ENCODE measurements at regions not wholly inside any gene's neighbourhood (a gene's known extent, or its start where the extent isn't known, plus 50 kb on each side); places are given as distances from the start of the nearest gene placed in this dataset.

DNA sequence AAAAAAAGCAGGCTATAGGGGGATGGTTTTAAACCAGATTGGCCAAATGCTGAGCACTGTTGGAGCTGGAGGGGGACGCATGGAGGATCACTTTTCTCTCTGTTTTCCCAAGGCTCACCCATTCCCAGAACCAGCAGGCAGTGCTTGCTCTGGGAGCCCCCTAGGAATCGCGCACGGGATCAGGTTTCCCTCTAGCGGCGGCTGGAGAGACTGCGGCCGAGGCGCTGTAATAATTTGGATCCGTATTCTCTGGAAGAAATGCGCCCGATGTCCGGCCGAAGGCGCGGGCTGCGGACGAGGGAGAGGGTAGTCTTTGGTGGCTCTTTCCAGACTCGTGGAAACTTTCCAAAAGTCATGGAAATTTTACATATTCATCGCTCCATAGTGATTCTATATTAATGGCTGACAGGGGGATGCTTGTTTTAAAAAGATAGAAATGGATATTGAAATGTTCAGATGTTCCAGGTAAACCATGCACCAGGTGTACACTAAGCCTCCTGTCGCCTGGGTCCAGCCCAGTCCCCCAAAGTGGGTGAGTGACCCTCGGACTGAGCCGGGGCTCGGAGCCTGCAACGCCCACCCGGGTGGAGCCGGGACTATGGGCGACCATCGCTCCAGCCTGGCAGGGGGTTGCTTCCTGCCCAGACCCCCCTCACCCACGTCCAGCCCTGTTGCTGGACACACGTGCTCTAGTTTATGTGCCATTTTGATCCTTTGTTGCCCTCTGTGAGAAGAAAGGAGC, 78.7 kb upstream of the PHACTR3 start (continued):
- TF ChIP-seq, protein P1, sequence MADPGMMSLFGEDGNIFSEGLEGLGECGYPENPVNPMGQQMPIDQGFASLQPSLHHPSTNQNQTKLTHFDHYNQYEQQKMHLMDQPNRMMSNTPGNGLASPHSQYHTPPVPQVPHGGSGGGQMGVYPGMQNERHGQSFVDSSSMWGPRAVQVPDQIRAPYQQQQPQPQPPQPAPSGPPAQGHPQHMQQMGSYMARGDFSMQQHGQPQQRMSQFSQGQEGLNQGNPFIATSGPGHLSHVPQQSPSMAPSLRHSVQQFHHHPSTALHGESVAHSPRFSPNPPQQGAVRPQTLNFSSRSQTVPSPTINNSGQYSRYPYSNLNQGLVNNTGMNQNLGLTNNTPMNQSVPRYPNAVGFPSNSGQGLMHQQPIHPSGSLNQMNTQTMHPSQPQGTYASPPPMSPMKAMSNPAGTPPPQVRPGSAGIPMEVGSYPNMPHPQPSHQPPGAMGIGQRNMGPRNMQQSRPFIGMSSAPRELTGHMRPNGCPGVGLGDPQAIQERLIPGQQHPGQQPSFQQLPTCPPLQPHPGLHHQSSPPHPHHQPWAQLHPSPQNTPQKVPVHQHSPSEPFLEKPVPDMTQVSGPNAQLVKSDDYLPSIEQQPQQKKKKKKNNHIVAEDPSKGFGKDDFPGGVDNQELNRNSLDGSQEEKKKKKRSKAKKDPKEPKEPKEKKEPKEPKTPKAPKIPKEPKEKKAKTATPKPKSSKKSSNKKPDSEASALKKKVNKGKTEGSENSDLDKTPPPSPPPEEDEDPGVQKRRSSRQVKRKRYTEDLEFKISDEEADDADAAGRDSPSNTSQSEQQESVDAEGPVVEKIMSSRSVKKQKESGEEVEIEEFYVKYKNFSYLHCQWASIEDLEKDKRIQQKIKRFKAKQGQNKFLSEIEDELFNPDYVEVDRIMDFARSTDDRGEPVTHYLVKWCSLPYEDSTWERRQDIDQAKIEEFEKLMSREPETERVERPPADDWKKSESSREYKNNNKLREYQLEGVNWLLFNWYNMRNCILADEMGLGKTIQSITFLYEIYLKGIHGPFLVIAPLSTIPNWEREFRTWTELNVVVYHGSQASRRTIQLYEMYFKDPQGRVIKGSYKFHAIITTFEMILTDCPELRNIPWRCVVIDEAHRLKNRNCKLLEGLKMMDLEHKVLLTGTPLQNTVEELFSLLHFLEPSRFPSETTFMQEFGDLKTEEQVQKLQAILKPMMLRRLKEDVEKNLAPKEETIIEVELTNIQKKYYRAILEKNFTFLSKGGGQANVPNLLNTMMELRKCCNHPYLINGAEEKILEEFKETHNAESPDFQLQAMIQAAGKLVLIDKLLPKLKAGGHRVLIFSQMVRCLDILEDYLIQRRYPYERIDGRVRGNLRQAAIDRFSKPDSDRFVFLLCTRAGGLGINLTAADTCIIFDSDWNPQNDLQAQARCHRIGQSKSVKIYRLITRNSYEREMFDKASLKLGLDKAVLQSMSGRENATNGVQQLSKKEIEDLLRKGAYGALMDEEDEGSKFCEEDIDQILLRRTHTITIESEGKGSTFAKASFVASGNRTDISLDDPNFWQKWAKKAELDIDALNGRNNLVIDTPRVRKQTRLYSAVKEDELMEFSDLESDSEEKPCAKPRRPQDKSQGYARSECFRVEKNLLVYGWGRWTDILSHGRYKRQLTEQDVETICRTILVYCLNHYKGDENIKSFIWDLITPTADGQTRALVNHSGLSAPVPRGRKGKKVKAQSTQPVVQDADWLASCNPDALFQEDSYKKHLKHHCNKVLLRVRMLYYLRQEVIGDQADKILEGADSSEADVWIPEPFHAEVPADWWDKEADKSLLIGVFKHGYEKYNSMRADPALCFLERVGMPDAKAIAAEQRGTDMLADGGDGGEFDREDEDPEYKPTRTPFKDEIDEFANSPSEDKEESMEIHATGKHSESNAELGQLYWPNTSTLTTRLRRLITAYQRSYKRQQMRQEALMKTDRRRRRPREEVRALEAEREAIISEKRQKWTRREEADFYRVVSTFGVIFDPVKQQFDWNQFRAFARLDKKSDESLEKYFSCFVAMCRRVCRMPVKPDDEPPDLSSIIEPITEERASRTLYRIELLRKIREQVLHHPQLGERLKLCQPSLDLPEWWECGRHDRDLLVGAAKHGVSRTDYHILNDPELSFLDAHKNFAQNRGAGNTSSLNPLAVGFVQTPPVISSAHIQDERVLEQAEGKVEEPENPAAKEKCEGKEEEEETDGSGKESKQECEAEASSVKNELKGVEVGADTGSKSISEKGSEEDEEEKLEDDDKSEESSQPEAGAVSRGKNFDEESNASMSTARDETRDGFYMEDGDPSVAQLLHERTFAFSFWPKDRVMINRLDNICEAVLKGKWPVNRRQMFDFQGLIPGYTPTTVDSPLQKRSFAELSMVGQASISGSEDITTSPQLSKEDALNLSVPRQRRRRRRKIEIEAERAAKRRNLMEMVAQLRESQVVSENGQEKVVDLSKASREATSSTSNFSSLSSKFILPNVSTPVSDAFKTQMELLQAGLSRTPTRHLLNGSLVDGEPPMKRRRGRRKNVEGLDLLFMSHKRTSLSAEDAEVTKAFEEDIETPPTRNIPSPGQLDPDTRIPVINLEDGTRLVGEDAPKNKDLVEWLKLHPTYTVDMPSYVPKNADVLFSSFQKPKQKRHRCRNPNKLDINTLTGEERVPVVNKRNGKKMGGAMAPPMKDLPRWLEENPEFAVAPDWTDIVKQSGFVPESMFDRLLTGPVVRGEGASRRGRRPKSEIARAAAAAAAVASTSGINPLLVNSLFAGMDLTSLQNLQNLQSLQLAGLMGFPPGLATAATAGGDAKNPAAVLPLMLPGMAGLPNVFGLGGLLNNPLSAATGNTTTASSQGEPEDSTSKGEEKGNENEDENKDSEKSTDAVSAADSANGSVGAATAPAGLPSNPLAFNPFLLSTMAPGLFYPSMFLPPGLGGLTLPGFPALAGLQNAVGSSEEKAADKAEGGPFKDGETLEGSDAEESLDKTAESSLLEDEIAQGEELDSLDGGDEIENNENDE (IDR thresholded peaks at IDR 0.05; ENCODE audit: insufficient replicate concordance, low read length), result peak; percentile 99
- TF ChIP-seq ZNF274 (IDR thresholded peaks at IDR 0.05; ENCODE audit: borderline replicate concordance, extremely low read depth, low read length) (no peak), KDM5A (IDR thresholded peaks at IDR 0.05; ENCODE audit: low read length) (no peak), KDM4A (IDR thresholded peaks at IDR 0.05; ENCODE audit: low read depth, low read length, severe bottlenecking) (no peak), EGR1 (IDR thresholded peaks at IDR 0.05; ENCODE audit: borderline replicate concordance, low read depth, low read length) (no peak), BACH1 (IDR thresholded peaks at IDR 0.05; ENCODE audit: low read length) (no peak)
- TF ChIP-seq, protein P2, sequence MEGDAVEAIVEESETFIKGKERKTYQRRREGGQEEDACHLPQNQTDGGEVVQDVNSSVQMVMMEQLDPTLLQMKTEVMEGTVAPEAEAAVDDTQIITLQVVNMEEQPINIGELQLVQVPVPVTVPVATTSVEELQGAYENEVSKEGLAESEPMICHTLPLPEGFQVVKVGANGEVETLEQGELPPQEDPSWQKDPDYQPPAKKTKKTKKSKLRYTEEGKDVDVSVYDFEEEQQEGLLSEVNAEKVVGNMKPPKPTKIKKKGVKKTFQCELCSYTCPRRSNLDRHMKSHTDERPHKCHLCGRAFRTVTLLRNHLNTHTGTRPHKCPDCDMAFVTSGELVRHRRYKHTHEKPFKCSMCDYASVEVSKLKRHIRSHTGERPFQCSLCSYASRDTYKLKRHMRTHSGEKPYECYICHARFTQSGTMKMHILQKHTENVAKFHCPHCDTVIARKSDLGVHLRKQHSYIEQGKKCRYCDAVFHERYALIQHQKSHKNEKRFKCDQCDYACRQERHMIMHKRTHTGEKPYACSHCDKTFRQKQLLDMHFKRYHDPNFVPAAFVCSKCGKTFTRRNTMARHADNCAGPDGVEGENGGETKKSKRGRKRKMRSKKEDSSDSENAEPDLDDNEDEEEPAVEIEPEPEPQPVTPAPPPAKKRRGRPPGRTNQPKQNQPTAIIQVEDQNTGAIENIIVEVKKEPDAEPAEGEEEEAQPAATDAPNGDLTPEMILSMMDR (IDR thresholded peaks at IDR 0.05; ENCODE audit: control extremely low read depth in 1 of 3, insufficient read depth in 1 of 3, low read depth in 1 of 3, low read length in 3 of 3), result peak; percentile 75 to 98 (median 80)
